Fibroblast of skin of back (primary cell): ENCODE measurements at regions not wholly inside any gene's neighbourhood (a gene's known extent, or its start where the extent isn't known, plus 50 kb on each side); places are given as distances from the start of the nearest gene placed in this dataset.
A peak's percentile ranks its signal among the peaks of the same experiment; 100 is the strongest.

Source experiments
- DNase-seq: peaks from one replicate; pipeline ENCODE4 v3.0.0-alpha.2; 2013

- DNase-seq: peak; percentile 58
Measured at GRCh38 chr15:62809115-62809967, 233.2 kb upstream of the TPM1 start.

- DNase-seq: no peak
Measured at GRCh38 chr15:62809968-62810260, 232.6 kb upstream of the TPM1 start.

- DNase-seq: no peak
Measured at GRCh38 chr15:62812515-62812835, 230.1 kb upstream of the TPM1 start.

DNA sequence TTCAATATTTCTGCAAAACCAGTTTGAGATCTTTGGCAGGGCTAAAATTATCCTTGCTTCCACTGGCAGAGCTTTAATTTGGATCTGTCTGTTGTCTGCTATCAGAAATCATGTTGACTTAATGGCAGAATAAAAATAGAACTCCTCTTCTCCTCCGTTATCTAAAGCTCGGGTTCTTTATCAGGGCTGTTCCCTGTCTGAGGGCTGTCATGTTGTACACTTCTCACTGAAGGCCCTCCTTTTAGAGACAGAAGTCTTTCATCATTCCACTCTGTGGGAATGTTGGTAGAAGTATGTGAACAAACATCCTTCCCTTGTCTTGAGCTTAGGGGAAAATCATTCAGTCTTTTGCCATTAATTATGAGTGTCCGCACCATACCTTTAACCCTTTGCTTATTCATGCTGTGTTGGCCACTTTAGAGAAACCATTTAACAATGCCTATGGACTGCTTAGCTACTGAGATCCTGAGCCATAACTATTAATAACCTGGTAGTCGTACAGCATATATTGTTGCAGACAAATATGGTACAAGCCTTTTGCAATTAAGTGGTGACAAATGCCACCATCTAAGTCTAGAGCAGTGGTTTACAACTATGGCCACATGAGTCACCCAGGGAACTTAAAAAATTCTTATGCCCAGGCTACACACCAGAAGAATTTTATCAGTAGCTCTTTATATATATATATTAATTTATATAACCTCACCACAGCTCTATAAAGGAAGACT, 226.0 kb upstream of the TPM1 start:
- peak; percentile 59 for DNase-seq

DNA sequence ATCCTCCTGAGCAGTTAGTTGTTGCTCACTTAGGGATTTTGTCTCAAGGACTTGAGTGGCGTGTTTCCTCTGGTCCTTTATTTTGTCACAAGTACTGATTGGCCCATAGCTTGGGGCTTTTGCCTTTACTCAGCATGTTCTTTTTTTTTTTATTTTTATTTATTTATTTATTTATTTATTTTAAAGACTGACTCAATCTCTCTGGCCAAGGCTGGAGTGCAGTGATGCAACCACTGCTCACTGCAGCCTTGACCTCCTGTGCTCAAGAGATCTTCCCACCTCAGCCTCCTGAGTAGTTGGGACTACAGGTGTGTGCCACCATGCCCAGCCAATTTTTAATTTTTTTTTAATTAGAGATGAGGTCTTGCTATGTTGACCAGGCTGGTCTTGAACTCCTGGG, 223.9 kb upstream of the TPM1 start:
- no peak for DNase-seq

DNA sequence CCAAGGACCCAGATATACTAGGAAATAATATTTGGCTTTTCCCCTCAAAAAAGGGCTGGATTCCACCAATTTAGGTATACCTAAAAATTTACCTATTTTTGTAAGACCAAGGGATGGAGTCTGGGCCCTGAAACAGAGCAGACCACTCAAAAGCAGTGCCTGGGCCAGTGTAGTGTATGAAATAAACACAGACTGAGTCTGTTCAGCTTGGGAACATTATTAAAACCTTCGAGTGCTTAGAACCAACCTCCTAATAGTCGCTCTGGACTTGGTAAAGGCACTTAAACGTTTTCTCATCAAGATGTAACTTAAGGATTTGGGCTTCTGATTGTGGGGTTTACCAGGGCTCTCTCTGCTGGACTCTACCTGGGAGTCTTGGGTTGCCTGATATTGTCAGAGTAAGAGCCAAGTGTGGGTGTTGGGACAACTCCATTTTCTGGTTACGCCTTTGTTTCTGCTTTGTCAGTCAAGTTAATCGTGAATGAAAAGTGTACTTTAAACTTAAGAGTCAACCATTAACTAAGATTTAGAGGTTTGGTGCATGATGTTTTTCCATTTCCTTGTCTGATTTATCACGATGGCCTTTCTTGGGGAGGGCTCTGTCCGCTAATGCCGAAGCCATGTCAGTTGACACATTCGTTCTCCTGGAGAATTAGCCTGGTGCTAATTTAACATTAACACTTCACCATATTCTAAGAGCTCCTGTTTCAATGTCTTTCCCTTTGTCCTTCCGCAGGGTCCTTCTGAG, 221.0 kb upstream of the TPM1 start:
- DNase-seq: no peak

- DNase-seq: no peak
Measured at GRCh38 chr15:62822228-62822627, 220.3 kb upstream of the TPM1 start.

GRCh38 chr15:62823561-62823960, 219.0 kb upstream of the TPM1 start:
- DNase-seq: no peak

DNA sequence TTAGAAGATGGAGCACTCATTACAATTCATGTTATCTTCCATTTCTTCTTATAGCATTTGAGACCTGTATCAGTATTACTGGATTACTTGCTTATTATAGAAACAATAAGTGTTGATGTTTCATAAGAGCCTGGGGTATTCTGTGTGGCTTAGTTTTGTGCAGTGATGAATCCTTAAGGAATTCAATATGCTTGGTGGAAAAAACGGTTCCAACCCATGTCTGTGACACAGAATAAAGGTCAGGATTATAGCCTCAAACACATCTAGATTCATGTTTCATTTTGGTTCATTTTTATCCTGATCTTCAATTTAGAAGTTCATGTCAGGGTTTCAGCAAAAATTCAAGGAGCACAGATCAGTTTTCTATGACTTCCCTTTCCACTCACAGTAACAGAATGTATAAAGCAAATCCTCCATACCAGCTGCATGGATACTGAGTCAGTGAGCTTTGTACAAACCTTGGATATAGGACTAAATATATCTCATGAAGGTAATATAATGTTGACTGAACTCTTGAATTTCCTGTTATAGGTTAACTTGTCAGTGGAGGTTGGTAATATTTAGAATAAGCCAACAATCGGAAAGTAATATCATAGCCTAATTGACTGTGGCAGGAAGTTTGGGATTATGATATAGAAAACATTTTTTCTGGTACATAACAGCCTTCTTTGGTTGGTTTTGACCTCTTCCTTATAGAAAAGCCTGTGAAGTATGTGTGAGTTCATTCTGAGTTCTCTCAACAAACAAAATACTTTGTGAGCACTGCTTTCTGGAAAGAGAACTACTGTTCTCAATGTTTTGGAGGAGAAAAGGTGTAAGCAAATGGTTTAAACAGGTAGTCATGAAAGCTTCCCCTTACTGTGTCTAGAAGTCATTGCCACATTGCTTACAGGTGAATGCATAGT, 218.2 kb upstream of the TPM1 start:
- DNase-seq: peak; percentile 85

- DNase-seq: no peak
Measured at GRCh38 chr15:62825191-62825590, 217.4 kb upstream of the TPM1 start.

DNA sequence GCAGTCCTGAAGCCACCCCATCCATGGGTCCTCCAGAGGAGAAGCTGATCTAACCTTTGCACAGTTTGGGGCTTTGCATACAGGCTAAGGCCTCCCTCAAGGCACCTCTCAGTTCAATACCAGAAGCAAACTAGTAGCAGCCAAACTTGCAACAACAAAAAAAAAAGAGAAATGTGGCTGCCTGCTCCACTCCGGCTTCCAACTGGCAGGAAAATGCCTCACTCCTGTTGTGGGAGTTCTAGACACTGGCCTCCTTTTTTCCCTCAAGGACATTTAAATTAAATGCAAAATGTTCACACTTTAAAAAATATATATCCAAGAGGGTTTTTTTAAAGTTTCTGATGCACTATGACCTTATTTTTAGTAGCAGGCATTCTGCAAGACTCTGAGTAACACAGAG, 216.0 kb upstream of the TPM1 start:
- no peak for DNase-seq

DNA sequence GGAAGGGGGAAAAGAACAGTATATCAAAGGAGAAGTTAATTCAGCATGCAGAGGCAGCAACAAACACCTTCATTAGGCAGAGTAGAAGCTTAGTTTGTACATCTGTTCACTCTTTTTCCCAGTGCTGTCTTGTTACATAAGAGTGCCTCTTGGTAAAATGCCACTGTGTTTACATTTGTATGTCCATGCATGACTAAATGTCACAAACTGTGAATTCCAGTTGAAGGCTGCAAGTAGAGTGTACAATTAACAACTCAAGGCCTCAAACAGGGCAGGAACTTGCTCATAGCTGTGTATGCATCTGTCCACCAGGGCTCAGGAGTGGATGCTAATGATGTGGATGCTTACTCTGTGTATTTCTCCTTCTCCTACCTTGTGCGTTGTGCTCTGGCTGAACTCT, 214.2 kb upstream of the TPM1 start:
- no peak for DNase-seq

DNA sequence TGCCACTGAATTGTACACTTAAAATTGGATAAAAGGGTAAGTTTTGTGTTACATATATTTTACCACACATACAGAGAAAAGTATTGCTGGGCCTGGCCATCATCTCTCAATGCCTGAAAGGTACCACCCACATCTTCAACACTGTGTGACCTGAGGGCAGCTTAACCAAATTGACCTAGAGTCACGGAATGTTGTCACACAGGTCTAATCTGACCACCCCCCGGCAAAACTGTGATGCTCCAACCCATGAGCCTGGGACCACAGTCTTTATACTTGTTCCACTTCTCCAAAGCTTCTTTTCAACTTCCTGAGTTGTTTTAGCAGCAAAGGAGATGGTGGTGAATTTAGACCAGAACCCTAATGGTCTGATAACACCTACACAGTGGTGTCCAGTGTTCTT, 210.3 kb upstream of the TPM1 start:
- no peak for DNase-seq

DNA sequence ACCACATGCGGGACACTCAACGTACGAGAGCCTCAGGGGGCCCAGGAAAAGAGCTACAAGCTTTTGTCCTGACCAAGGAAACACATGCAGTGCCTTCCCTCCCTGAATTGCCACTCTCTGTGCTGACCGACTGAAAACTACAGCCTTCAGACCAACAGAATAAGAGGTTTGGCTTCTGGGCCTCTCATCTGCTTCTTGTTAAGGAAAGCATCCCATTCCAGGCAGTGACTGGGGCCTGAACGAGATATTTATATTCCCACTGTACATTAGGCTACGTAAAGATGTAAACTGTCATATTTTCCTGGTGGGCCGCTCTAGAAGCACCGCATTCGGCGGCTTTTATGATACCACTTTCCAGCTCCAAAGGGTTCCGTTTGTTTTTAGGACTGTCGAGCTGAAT, 208.9 kb upstream of the TPM1 start:
- no peak for DNase-seq

- DNase-seq: no peak
Measured at GRCh38 chr15:62834686-62835329, 207.7 kb upstream of the TPM1 start.

DNA sequence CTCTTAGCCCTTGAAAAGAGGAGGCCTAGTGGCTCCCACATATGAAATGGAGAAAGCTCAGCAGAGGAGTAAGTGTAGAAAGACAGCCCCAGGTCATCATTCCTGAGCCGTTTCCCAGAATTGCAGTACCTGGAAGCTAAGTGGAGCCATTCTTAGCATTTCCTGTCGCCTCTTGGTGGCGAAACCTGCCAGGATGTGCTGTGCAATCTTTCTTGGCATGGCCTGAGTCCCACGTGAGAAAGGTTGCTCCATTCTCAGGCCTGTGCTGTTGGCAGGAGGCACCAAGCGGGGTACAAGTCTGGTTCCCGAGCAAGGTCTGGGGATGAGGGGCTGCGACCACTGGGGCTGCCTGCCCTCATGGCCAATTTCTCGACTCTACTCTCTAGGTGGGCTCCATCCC, 207.2 kb upstream of the TPM1 start:
- no peak for DNase-seq

GRCh38 chr15:62835762-62836161, 206.8 kb upstream of the TPM1 start:
- DNase-seq: no peak

DNA sequence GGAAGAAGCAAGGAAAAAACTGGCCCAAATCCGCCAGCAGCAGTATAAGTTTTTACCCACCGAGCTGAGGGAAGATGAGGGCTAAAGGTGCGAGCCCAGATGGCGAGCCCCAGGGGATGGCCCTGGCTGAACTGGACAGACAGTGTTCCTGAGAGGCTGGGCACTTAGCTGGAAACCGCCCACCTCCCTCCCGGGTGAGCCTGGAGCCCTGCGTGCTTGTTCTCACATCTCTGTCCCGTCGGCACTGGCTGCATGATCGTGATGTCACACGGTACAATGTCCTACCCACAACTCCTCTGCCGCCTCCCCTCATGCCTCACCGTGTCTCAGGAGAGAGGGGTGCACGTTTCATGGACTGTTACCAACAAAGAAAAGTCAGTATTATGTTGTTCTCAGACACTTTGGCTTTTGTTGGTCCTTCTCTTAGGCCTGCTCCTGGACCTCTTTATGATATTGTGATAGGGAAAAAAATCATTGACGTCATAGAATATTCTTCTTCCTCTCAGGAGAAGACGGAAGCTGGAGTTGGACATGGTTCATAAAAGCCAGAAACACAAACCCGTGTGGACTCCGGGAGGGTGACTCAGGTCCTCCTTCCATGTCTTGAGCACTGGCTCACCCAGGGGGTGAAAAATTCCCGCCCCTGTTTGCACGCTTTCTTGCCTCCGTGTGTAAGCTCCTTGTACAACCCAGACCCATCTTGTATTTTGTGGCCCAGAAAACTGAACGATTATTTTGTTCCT, 201.8 kb upstream of the TPM1 start:
- no peak for DNase-seq

- peak; percentile 87 for DNase-seq
Measured at GRCh38 chr15:62841269-62841628, 201.3 kb upstream of the TPM1 start.

DNA sequence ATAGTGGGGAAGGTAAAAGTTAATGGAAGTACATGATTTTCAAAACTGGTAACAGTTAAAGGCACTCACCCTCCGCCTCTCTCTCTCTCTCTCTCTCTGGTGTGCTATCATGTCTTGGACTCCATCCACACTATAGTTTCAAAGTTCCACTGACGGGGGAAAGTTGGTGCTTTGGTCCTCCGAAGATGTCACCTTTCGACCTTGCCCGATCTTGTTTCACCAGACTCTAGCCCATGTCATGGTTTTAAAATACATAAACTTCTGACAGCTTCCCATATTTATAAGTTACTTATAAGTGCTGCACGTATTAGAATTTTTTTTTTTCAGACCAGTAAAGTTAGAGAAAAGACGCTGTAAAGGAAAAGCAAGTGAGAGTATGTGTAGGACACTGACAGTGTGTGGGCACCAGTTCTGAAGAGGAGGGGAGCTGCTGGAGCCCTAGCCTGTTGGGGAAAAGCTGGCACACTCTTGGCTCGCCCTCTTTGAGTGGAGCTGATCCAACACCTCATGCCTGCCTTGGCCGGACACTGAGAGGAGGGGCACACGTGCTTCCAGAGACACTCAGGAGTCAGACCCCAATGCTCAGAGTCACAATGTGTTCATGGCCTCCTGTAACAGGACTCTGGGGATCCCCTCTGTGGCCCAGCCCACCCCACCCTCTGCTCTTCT, 200.5 kb upstream of the TPM1 start:
- DNase-seq: no peak

DNA sequence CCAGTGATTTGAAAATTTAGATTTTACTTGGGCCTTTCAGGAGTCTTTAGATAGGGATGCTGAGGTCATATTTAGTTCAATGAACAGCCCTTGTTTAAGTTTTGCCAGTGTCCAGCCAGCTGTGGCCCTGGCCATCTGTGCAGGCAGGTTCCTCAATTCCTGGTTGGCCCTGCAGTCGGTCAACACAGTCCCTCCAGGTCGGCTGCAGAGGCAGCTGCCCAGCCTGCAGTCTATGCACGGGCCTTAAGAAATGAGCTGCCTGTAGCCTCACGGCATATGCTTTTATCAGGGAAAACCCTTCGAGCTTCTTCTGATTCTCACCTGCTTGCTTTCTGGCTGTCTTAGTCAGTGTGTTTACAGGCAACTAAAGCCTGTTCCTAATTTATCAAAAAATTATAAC, 199.2 kb upstream of the TPM1 start:
- DNase-seq: no peak
